PFSK-1 (cell line): ENCODE measurements at regions not wholly inside any gene's neighbourhood (a gene's known extent, or its start where the extent isn't known, plus 50 kb on each side); places are given as distances from the start of the nearest gene placed in this dataset.

Experiments used
- FOXP2 ChIP-seq: optimal IDR thresholded peaks from 2 replicates; pipeline ENCODE3; 2011; ENCODE audit warnings: borderline replicate concordance, control low read depth, inconsistent platforms; ENCODE audit not compliant: insufficient read depth; ENCODE audit errors: extremely low read length, extremely low read depth
- POLR2AphosphoS5 ChIP-seq: IDR thresholded peaks from 2 replicates; pipeline ENCODE4 v1.6.1; 2012; ENCODE audit warnings: low read depth, mild to moderate bottlenecking, control low read depth, low read length, moderate library complexity
- TAF1 ChIP-seq: IDR thresholded peaks from 2 replicates; pipeline ENCODE4 v1.6.1; 2012; ENCODE audit warnings: low read length, control low read depth, borderline replicate concordance; ENCODE audit not compliant: insufficient read depth
- TF ChIP-seq, protein P1 (sequence below), 2 experiments: IDR thresholded peaks; 2 replicates each; pipeline versions ENCODE4 v1.6.1 to v1.8.0; 2011 to 2012; ENCODE audit warnings: low read depth in 2 of 2, low read length in 2 of 2, control low read depth in 1 of 2, inconsistent platforms in 1 of 2, mild to moderate bottlenecking in 1 of 2, moderate library complexity in 1 of 2; ENCODE audit not compliant: insufficient read depth in 1 of 2

DNA sequence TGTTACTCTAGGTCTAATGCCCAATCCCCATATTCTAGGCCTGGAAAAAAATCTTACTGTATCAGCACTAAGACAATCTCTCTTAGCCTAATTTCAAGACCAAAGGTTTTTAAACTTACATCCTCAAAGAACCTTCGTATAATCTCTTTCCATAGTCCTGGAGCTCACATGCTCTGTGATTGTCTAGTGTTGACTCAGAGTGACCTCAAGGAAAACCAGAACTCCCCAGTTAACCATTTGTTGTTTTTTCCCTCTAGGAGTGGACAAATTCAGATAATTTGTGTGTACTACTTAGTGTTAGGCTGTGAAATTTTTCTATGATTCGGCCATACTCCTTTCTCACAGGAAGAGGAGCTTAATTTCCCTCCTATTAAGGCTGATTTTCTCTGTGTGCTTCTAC, 536.1 kb downstream of the SLC4A3 start:
- TF ChIP-seq FOXP2: no peak
- TF ChIP-seq TAF1: no peak
- no peak for TF ChIP-seq POLR2AphosphoS5
- TF ChIP-seq, protein P1, sequence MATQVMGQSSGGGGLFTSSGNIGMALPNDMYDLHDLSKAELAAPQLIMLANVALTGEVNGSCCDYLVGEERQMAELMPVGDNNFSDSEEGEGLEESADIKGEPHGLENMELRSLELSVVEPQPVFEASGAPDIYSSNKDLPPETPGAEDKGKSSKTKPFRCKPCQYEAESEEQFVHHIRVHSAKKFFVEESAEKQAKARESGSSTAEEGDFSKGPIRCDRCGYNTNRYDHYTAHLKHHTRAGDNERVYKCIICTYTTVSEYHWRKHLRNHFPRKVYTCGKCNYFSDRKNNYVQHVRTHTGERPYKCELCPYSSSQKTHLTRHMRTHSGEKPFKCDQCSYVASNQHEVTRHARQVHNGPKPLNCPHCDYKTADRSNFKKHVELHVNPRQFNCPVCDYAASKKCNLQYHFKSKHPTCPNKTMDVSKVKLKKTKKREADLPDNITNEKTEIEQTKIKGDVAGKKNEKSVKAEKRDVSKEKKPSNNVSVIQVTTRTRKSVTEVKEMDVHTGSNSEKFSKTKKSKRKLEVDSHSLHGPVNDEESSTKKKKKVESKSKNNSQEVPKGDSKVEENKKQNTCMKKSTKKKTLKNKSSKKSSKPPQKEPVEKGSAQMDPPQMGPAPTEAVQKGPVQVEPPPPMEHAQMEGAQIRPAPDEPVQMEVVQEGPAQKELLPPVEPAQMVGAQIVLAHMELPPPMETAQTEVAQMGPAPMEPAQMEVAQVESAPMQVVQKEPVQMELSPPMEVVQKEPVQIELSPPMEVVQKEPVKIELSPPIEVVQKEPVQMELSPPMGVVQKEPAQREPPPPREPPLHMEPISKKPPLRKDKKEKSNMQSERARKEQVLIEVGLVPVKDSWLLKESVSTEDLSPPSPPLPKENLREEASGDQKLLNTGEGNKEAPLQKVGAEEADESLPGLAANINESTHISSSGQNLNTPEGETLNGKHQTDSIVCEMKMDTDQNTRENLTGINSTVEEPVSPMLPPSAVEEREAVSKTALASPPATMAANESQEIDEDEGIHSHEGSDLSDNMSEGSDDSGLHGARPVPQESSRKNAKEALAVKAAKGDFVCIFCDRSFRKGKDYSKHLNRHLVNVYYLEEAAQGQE (IDR thresholded peaks at IDR 0.05; ENCODE audit: insufficient read depth in 1 of 2, low read depth in 2 of 2, low read length in 2 of 2): no peak
